IgD-negative memory B cell (primary cell): ENCODE measurements at regions not wholly inside any gene's neighbourhood (a gene's known extent, or its start where the extent isn't known, plus 50 kb on each side); places are given as distances from the start of the nearest gene placed in this dataset.
A peak's percentile ranks its signal among the peaks of the same experiment; 100 is the strongest.

Source experiments
- H3K27ac Mint-ChIP-seq, 3 donors: one replicate each; pipeline ENCODE4 v1.8.0; 2020 to 2022; ENCODE audit warnings: mild to moderate bottlenecking in 3 of 3, mixed read lengths in 3 of 3, moderate library complexity in 1 of 3
- H3K27me3 Mint-ChIP-seq: one replicate; pipeline ENCODE4 v1.8.0; 2021; ENCODE audit warnings: mixed read lengths
- H3K36me3 Mint-ChIP-seq: one replicate; pipeline ENCODE4 v1.8.0; 2020; ENCODE audit warnings: mild to moderate bottlenecking, mixed read lengths
- H3K4me1 Mint-ChIP-seq, 3 donors: one replicate each; pipeline ENCODE4 v1.8.0; 2020 to 2022; ENCODE audit warnings: mixed read lengths in 3 of 3, mild to moderate bottlenecking in 1 of 3
- H3K4me3 Mint-ChIP-seq, 4 donors: one replicate each; pipeline ENCODE4 v1.8.0; 2020 to 2022; ENCODE audit warnings: mild to moderate bottlenecking in 4 of 4, mixed read lengths in 4 of 4, moderate library complexity in 3 of 4
- H3K9me3 Mint-ChIP-seq, 3 donors: one replicate each; pipeline ENCODE4 v1.8.0; 2020 to 2021; ENCODE audit warnings: mixed read lengths in 3 of 3, mild to moderate bottlenecking in 1 of 3

GRCh38 chr18:37665346-37665745, 99.7 kb upstream of the CELF4 start:
- no peaks in the 10 kb centered on the region for H3K27me3 Mint-ChIP-seq
- H3K4me1 Mint-ChIP-seq: no peaks in the 10 kb centered on the region
- H3K36me3 Mint-ChIP-seq: no peaks in the 10 kb centered on the region
- no peak overlapping the region for H3K27ac Mint-ChIP-seq
- H3K9me3 Mint-ChIP-seq: peaks cover 2 to 5% (median 3%) of the 10 kb centered on the region in 3 donors
- H3K4me3 Mint-ChIP-seq: no peak overlapping the region

- H3K9me3 Mint-ChIP-seq: peaks cover 2 to 4% (median 3%) of the 10 kb centered on the region in 3 donors
- no peaks in the 10 kb centered on the region for H3K4me1 Mint-ChIP-seq
- no peaks in the 10 kb centered on the region for H3K27me3 Mint-ChIP-seq
- H3K36me3 Mint-ChIP-seq: no peaks in the 10 kb centered on the region
- H3K27ac Mint-ChIP-seq: no peak overlapping the region
- H3K4me3 Mint-ChIP-seq: no peak overlapping the region
Measured at GRCh38 chr18:37663446-37663845, 97.8 kb upstream of the CELF4 start.

DNA sequence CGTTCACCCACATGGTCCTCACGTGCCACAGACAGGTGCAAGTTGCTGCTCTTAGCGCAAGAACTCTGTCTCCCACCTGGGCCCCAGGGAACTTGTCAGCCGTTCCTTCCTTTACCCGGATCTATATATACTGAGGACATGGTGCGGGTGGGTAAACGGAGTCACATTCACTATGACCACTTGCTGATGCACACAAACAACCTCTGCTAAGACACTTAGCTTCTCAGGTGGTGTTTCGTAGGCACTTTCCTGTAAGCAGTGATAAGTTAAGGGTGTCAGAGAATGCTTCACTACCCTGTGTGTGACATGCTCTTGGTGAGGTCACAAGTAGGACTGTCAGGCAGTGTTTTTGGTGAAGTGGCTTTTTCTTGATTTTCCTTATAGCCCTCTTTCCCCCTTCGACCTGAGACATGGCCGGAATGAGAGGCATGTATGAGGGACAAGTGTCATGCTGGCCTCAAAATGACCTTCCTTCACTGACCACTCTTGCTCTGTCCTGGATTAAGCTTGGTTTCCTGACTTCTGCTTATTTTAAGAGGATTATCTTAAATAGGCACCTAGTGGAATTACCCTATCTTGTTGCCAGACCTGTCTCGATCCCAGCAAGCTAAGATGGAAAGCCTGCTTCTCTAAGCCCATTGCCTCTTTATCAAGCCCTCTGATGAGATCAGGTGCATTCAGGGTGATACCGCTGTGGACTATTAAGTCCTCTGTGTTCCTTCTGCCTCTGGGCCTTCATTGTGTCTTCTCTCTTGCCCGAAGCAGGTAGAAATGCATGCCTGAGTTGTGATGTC, 97.1 kb upstream of the CELF4 start:
- Mint-ChIP-seq H3K4me1 (no peaks in the 10 kb centered on the region), H3K4me3 (no peak overlapping the region), H3K36me3 (no peaks in the 10 kb centered on the region), H3K27me3 (no peaks in the 10 kb centered on the region), H3K27ac (no peak overlapping the region), H3K9me3 (peaks cover 2 to 4% (median 3%) of the 10 kb centered on the region in 3 donors)

DNA sequence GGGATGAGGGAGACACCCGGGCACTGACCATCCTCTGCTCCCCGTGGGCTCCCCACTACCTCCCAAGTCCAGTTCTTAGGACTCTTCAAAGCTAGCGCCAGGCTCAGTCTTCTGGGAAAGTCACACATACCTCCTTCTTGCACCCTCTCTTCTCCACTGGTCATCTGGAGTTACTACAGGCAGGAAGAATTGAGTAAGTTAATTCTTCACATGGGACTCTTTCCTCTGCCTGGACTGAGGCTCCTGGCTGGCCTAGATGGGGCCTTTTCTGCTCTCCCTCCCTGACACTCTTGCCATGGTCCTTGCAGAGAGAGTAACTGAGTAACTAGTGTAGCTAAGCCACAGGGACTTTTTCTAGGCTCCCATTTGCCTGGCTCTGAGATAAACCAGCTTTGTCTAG, 96.5 kb upstream of the CELF4 start:
- Mint-ChIP-seq H3K27ac (no peak overlapping the region), H3K9me3 (peaks cover 3 to 4% (median 3%) of the 10 kb centered on the region in 3 donors), H3K36me3 (no peaks in the 10 kb centered on the region), H3K27me3 (no peaks in the 10 kb centered on the region), H3K4me1 (no peaks in the 10 kb centered on the region), H3K4me3 (no peak overlapping the region)

DNA sequence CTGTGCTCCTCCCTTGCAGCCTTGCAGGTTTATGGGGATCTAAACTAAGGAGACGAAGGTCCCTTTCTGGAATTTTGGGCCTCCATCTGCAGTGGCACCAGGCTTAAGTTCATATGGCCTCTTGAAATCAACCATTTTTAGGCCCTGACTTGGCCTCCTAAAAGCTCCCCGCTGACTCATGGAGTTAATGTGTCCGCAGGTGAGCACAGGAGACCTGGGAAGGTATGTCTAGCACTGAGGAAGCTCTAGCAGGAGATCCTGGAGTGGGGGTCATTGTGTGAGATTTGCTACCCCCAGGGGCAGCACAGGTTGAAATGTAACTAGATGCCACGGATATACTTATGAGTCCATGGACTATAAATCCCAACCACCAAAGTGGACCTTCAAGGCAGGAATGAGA, 95.9 kb upstream of the CELF4 start:
- Mint-ChIP-seq H3K27me3 (no peaks in the 10 kb centered on the region), H3K9me3 (peaks cover 3 to 6% (median 3%) of the 10 kb centered on the region in 3 donors), H3K4me1 (no peaks in the 10 kb centered on the region), H3K27ac (no peak overlapping the region), H3K36me3 (no peaks in the 10 kb centered on the region), H3K4me3 (no peak overlapping the region)

DNA sequence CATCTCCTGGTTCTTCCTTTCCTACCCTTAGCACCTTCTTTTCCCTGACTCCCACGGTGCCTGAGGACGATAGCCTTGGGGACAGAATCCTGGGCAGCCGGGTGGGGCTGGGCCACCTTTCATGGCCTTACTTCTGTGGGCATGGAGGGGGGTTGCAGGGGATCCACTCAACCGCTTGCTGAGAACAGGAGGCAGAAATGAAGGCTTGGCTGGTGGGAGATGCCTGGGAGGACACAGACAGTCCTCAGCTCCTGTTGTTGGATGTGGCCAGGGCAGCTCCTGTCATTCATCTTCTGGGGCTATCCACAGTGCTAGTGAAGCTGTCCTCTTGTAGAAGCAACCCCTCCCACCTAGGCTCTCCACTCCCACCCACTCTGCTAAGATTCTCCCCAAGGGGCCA, 95.5 kb upstream of the CELF4 start:
- no peak overlapping the region for H3K4me3 Mint-ChIP-seq
- no peaks in the 10 kb centered on the region for H3K36me3 Mint-ChIP-seq
- no peak overlapping the region for H3K27ac Mint-ChIP-seq
- peaks cover 3 to 6% (median 3%) of the 10 kb centered on the region in 3 donors for H3K9me3 Mint-ChIP-seq
- H3K27me3 Mint-ChIP-seq: no peaks in the 10 kb centered on the region
- no peaks in the 10 kb centered on the region for H3K4me1 Mint-ChIP-seq

DNA sequence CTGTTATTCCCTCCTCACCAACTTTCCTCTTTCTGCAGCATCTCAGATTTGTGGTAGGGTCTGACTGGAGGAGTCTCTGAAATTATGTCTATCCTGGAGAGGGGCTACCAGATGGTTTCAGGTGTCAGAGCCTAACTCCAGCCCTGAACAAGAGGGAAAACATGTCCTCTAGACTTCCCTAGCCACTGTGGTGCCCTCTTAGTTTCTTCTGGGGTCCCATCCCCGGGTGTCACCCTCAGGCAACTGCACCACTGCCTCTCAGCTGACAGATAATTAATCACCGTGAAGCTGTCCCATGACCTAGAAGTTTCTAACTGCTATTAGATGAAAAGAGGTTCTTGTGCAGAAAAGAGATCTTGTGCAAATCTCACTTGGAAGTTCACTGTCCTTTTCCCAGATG, 95.1 kb upstream of the CELF4 start:
- no peaks in the 10 kb centered on the region for H3K4me1 Mint-ChIP-seq
- no peaks in the 10 kb centered on the region for H3K36me3 Mint-ChIP-seq
- H3K27me3 Mint-ChIP-seq: no peaks in the 10 kb centered on the region
- H3K4me3 Mint-ChIP-seq: no peak overlapping the region
- H3K27ac Mint-ChIP-seq: no peak overlapping the region
- peaks cover 3 to 6% (median 3%) of the 10 kb centered on the region in 3 donors for H3K9me3 Mint-ChIP-seq

GRCh38 chr18:37659906-37660305, 94.3 kb upstream of the CELF4 start:
- Mint-ChIP-seq H3K36me3 (no peaks in the 10 kb centered on the region), H3K9me3 (peaks cover 3 to 6% (median 3%) of the 10 kb centered on the region in 3 donors), H3K4me3 (no peak overlapping the region), H3K27ac (no peak overlapping the region), H3K4me1 (no peaks in the 10 kb centered on the region), H3K27me3 (no peaks in the 10 kb centered on the region)

DNA sequence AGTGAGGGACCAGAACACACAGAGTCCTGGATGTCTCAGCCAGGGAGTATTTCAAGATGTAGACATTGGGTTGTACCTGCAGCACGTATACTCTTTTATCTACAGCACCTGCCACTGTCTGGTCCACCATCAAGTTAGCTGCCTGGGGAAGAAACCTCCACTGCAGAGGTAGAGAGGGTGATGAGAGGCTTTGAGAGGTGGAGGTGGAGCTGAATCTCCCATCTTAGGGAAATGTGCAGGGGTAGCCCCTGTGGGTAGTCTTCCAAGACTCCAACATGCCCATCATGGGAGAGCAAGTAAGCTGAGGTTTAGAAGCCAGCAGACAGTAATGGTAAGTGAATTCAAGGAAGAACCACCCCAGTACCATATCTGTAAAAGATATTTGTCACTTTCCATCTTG, 93.3 kb upstream of the CELF4 start:
- Mint-ChIP-seq H3K4me1 (no peaks in the 10 kb centered on the region), H3K36me3 (no peaks in the 10 kb centered on the region), H3K4me3 (no peak overlapping the region), H3K27ac (no peak overlapping the region), H3K9me3 (peaks cover 3 to 6% (median 3%) of the 10 kb centered on the region in 3 donors), H3K27me3 (peaks cover 1% of the 10 kb centered on the region)

DNA sequence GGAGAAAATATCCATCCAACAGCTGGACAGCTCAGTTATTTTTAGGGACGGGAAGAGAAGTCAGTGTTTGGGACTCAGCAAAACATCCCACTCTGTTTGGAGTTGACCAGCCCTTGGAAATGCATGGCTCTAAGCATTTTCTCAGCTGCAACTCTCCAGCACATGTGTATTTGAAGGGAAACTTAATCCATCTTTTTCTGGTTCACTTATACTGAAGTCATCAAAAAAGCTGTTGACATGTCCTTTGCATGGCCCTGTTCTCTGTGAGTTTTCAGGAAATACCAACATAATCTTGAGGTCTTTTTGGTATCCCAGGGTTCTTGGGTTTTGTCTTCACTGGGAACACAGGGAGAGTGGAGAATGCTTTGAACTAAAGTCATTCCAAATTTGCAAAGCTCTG, 91.9 kb upstream of the CELF4 start:
- H3K4me1 Mint-ChIP-seq: no peaks in the 10 kb centered on the region
- H3K4me3 Mint-ChIP-seq: no peak overlapping the region
- H3K27me3 Mint-ChIP-seq: peaks cover 1% of the 10 kb centered on the region
- no peaks in the 10 kb centered on the region for H3K36me3 Mint-ChIP-seq
- no peak overlapping the region for H3K27ac Mint-ChIP-seq
- H3K9me3 Mint-ChIP-seq: peaks cover 2 to 6% (median 3%) of the 10 kb centered on the region in 3 donors

DNA sequence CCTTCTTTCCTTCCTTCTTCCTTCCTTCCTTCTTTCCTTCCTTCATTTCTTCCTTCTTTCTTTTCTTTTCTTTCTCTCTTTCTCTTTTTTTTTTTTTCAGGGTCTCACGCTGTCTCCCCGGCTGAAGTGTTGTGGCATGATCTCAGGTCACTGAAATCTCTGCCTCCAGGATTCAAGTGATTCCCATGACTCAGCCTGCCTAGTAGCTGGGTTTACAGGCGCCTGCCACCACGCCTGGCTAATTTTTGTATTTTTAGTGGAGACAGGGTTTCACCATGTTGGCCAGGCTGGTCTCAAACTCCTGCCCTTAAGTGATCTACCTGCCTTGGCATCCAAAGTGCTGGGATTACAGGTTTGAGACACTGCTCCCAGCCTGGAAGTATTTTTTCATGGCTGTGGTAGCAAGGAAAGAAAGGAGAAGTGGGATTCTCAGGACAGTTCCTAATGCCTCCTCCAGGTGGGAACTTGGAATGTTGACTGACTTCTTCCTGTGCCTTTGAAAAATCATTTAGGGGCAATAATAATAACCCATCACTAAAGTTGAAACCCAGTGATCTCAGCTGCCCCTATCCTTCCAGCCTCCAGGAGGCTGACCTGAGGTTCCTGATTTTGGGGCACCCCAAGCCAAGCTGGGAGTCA, 89.3 kb upstream of the CELF4 start:
- Mint-ChIP-seq H3K27me3 (peaks cover 1% of the 10 kb centered on the region), H3K9me3 (peaks cover 0 to 6% (median 2%) of the 10 kb centered on the region in 3 donors), H3K27ac (no peak overlapping the region), H3K36me3 (no peaks in the 10 kb centered on the region), H3K4me3 (no peak overlapping the region), H3K4me1 (no peaks in the 10 kb centered on the region)

DNA sequence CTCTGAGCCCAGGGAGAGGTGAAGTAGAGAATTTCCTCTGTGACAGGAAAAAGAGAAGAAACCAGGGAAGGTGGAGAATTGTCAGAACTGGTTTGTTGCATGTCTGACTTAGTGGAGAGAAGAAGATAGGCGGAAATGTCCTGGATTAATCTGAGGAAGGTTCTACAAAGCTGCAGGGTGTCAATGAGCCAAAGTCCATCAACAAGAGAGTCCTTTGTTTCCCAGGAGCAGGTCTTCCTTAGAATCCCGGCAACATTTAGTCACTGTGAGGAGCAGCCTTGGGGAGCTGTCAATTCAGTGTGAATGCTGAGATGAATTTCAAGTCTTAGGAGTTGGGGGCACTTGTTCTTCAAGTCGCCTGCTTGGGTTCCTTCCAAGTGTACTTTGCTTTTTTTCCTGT, 88.4 kb upstream of the CELF4 start:
- Mint-ChIP-seq H3K4me3 (no peak overlapping the region), H3K27me3 (peaks cover 1% of the 10 kb centered on the region), H3K36me3 (no peaks in the 10 kb centered on the region), H3K27ac (no peak overlapping the region), H3K9me3 (peaks cover 3 to 5% (median 3%) of the 10 kb centered on the region in 3 donors), H3K4me1 (no peaks in the 10 kb centered on the region)

DNA sequence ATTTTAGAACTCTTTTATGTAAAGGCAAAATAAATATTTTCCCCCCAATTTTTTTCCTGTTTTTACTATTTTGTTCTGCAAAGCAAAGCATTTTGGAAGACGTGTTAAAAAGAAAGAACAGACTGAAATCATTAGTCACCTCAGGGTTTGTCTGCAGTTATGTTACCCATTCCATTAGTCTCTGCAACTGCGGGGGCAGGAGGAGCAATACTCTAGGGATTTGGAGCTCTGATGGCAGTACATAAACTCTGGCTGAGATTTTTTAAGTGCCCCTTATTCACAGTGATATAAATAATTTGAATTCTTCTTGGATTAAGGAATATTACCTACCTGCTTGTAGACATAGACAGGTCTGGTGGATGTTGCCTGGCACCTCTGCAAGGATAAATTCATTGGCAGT, 88.0 kb upstream of the CELF4 start:
- Mint-ChIP-seq H3K9me3 (peaks cover 3 to 5% (median 3%) of the 10 kb centered on the region in 3 donors), H3K4me1 (no peaks in the 10 kb centered on the region), H3K4me3 (no peak overlapping the region), H3K36me3 (no peaks in the 10 kb centered on the region), H3K27ac (no peak overlapping the region), H3K27me3 (peaks cover 1% of the 10 kb centered on the region)

GRCh38 chr18:37649930-37650329, 84.3 kb upstream of the CELF4 start:
- Mint-ChIP-seq H3K9me3 (peaks cover 2 to 13% (median 5%) of the 10 kb centered on the region in 3 donors), H3K4me3 (no peak overlapping the region), H3K4me1 (no peaks in the 10 kb centered on the region), H3K27ac (no peak overlapping the region), H3K36me3 (no peaks in the 10 kb centered on the region), H3K27me3 (peaks cover 1% of the 10 kb centered on the region)

DNA sequence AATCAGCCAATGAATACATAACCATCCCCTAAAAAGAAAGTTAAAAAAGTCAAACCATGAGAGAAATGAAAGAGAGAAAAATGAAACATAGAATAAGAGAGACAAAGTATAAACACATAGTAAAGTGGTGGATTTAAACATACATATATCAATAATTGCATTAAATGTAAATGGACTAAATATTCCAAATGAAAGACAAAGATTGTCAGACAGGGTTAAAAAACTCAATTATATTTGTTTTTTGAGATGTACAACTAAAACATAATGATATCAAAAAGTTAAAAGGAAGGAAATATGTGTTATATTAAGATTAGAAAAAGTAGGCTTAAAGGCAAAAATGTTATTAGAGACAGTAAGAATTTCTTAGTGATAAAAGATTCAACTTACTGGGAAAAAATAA, 83.8 kb upstream of the CELF4 start:
- peaks cover 2 to 13% (median 7%) of the 10 kb centered on the region in 3 donors for H3K9me3 Mint-ChIP-seq
- H3K4me1 Mint-ChIP-seq: no peaks in the 10 kb centered on the region
- H3K36me3 Mint-ChIP-seq: no peaks in the 10 kb centered on the region
- H3K4me3 Mint-ChIP-seq: no peak overlapping the region
- no peak overlapping the region for H3K27ac Mint-ChIP-seq
- peaks cover 1% of the 10 kb centered on the region for H3K27me3 Mint-ChIP-seq

DNA sequence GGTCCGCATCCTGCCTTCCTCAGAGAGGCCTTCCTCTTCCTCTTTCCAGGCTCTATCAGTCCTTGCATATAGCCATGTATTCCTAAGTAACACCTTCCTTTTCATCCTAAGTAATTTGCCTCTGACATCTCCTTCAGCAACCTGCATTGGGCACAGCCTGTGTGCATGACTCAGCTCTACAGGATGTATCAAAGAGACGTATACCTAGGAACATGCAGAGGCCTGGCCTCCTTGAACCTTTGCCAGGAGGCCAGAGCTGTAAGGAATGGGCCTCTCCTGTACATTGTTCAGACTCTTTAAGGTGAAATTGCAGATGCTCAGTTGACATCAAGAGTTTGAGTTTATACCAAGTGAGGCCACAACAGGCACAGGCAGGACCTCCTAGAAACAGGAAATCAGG, 76.0 kb upstream of the CELF4 start:
- Mint-ChIP-seq H3K4me1 (no peaks in the 10 kb centered on the region), H3K36me3 (no peaks in the 10 kb centered on the region), H3K27ac (no peak overlapping the region), H3K27me3 (no peaks in the 10 kb centered on the region), H3K9me3 (peaks cover 3 to 16% (median 11%) of the 10 kb centered on the region in 3 donors), H3K4me3 (peak overlapping the region in 1 of 4 donors; percentile 14)
